LNCAP (cell line): ENCODE measurements at regions not wholly inside any gene's neighbourhood (a gene's known extent, or its start where the extent isn't known, plus 50 kb on each side); places are given as distances from the start of the nearest gene placed in this dataset.

Experiments
- CTCF ChIP-seq: fragments of 450-650 bp; IDR thresholded peaks from 2 replicates; pipeline ENCODE4 v1.5.1; 2017; ENCODE audit warnings: mild to moderate bottlenecking

DNA sequence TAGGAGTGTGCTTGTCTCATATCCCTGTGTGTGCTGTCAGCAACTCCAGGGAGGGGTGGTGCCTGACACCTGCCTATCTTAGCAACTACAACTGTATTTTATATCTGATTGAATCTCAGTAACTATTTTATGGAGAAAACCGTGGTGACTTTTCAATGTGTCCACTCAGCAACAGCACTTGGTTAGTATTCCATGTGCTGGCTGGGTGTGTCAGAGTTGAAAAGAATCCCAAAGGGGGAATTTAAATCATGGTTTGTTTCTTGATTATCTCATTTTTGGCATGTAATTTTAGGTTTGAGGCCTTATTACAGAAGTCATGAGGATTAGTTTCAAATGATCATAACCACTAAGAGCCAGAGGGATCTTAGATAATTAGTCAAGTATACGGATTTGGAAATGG is 425.7 kb upstream of the FZD8 start:
- no peak for TF ChIP-seq CTCF

DNA sequence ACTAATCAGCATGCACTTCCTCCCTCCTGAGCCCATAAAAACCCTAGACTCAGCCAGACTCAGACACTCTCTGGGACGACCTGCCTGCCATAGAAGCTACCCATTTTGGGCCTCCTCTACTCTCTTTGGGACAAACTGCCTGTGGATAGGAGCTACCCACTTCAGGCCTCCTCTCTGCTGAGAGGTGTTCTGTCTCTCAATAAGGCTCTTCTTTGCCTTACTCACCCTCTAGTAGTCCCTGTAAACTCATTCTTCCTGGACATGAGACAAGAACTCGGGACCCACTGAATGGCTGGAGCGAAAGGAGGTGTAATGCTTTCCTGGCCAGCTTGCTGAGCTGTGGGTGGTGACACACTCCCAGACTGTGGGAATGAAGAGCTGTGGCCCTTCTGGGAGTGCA is 424.8 kb upstream of the FZD8 start:
- TF ChIP-seq CTCF = no peak

DNA sequence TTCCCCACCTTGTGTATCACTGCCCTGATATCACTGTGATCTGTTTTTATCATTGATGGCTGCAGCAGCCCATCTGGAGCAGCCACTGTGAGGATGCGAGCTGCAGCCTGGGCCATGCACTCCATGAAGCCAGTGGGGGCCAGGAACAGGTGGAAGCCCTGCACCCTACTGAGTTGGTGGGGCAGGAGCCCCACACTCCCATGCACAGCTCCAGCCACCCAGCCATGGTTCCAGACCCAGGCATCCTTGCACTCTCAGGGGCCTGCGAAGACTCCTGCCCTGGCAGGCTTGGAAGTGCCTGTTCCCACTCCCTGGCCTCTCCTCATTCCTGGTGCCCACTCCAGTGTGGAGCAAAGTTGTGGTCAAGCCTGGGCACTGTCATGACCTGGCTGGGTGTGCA is 424.0 kb upstream of the FZD8 start:
- TF ChIP-seq CTCF = no peak

DNA sequence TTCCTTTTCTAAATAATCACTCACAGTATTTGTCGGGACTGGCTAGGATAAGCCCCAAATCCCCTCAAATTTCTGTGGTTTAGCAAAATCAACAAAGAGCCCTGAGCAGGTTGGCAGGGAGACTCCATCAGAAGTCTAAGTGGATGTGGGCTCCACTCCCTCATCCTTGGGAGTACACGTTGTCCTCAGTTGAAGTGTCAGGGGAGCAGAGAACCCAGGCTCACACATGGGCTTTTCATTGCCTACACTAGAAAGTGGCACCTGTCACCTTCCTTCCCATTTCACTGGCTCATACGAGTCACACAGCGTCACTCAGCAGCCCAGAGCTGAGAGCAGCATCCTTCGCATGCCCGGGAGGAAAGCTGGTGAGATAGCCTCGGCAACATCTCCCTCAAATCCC is 421.3 kb upstream of the FZD8 start:
- TF ChIP-seq CTCF = no peak

DNA sequence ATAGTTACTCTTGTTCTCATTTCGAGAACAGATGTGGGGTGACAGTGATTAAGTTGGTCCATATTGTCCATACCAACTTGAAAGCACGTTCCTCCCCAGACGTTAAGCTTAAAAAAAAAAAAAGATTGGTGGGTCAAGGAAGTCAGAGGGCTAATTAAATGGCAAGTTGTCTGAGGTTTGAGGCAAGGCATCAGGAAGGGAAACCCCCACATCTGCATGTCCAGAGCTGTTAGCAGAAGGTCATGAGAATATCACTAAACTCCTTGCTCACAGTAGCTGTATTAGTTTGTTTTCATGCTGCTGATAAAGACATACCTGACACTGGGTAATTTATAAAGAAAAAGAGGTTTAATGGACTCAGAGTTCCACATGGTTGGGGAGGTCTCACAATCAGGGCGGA is 415.6 kb upstream of the FZD8 start:
- TF ChIP-seq CTCF = no peak

GRCh38 chr10:36057180-36057579 is 415.1 kb upstream of the FZD8 start:
- no peak for TF ChIP-seq CTCF

DNA sequence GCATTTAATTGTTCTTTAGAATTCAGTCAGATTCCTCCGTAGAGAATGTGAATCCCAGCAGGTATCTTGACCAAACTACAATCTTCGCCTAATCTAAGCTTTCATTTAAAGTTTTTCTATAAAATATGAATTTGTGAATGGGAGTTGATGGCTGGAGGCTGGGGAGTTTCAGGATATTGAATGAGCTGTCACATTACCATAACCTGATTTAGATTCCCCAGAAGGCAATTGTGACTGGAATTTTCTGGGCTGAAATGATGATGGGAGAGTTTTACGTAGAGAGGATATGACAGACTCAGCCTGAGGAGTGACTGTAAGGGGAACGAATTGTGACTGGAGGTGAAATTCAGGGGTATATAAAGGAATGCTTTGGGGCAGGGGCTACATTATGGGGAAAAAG is 411.7 kb upstream of the FZD8 start:
- TF ChIP-seq CTCF = no peak

- TF ChIP-seq CTCF = no peak
These were observed 411.2 kb upstream of the FZD8 start for GRCh38 chr10:36053271-36053670.
